ENCODE measurements at regions not wholly inside any gene's neighbourhood (a gene's known extent, or its start where the extent isn't known, plus 50 kb on each side); places are given as distances from the start of the nearest gene placed in this dataset.
A peak's percentile ranks its signal among the peaks of the same experiment; 100 is the strongest.
"Not testable (repeated sequence)": the region's sequence is repeated elsewhere in the genome, so short reads cannot be mapped to it uniquely, and the experiment has no call there.

DNA sequence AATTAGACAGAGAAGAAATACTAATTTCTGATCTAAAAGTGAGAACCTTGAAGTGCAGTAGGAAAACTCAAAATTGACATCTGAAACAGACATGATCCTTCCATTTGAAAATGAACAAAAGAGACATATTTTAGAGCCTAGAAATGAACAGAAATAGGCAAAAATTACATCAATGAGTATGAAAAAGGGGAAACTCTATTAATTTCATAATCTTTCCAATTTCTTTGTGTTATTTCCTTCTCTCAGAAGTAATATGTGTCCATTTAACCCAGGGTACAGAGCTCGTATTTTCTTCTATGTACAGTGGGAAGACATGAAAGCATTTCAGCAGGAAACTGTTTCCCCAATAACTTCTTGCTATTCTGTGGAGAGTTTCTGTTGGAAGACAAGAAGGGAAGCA, 263.1 kb downstream of the CGGBP1 start:
- Histone ChIP-seq H3K4me3 (ENCODE audit: low read depth in 1 of 2, low read length in 1 of 2) (no peak overlapping the region), H3K36me3 (no peaks in the 10 kb centered on the region), H3K4me1 (ENCODE audit: control insufficient read depth in 1 of 2, insufficient read depth in 1 of 2, low read depth in 1 of 2, low read length in 1 of 2) (peaks cover 19 to 38% of the 10 kb centered on the region in 2 experiments), H3K27ac (no peak overlapping the region), H3K9me3 (no peaks in the 10 kb centered on the region), H3K27me3 (peaks cover 48% of the 10 kb centered on the region)
- no peak for TF ChIP-seq CTCF (IDR thresholded peaks at IDR 0.05)

- no peak for TF ChIP-seq CTCF (IDR thresholded peaks at IDR 0.05)
- Histone ChIP-seq H3K27ac (no peak overlapping the region), H3K4me1 (ENCODE audit: control insufficient read depth in 1 of 2, insufficient read depth in 1 of 2, low read depth in 1 of 2, low read length in 1 of 2) (peaks cover 19 to 38% of the 10 kb centered on the region in 2 experiments), H3K4me3 (ENCODE audit: low read depth in 1 of 2, low read length in 1 of 2) (peak overlapping the region in 1 of 2 experiments; percentile 60), H3K27me3 (peaks cover 51% of the 10 kb centered on the region), H3K36me3 (no peaks in the 10 kb centered on the region), H3K9me3 (no peaks in the 10 kb centered on the region)
Observed at GRCh38 chr3:87793337-87793877, 265.4 kb downstream of the CGGBP1 start.

DNA sequence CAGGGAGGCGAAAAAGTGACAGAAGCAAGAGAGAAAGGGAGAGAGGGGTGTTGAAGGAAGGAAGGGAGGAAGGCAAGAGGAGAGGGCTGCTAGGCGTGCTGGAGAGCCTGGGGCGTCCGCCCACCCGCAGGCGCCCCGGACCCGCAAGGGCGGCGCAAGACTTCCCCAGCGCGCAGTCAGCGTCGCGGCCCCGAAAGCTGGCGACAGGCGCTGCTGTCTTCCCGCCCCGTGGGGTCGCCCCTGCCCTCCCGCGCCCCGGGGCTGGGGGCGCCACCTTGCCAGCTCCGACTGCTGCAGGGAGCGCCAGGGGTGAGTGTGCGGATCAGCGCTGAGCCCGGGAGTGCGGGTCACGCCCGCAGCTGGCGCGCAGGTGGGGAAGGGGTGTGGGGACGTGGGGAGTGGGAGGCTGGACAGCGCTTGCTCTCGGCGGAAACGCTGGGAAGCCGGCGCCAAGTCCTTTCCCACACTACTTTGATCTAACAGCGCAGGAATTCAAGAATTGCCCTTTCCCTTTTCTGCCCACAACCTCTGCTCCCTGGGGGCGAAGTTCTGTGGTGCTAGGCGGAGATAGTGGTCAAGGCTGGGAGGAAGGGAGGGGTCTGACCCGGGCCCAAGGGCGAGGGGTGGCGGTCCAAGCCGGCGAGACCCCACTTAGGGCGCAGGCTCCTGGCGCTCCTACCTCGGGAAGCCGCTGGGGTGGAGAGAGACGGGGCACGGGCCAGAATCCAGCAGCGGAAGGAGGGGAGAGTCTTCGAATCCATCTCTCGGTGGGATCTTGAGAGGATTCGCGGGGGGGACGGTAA, 266.1 kb downstream of the CGGBP1 start, which contains the start of gene HTR1F:
Gene HTR1F, plus strand, starts transcription at position 173 of the 803 bp plus-strand sequence.
- peak within 1 kb of the TSS in 1 of 2 experiments; percentile 60 for H3K4me3 ChIP-seq (ENCODE audit: low read depth in 1 of 2, low read length in 1 of 2)
- H3K36me3 ChIP-seq, result no peaks in the 10 kb centered on the region
- peaks cover 51% of the 10 kb centered on the region for H3K27me3 ChIP-seq
- TF ChIP-seq CTCF (IDR thresholded peaks at IDR 0.05), result no peak
- no peaks in the 10 kb centered on the region for H3K9me3 ChIP-seq
- no peak within 1 kb of the TSS for H3K27ac ChIP-seq
- peaks cover 19 to 38% of the 10 kb centered on the region in 2 experiments for H3K4me1 ChIP-seq (ENCODE audit: control insufficient read depth in 1 of 2, insufficient read depth in 1 of 2, low read depth in 1 of 2, low read length in 1 of 2)

DNA sequence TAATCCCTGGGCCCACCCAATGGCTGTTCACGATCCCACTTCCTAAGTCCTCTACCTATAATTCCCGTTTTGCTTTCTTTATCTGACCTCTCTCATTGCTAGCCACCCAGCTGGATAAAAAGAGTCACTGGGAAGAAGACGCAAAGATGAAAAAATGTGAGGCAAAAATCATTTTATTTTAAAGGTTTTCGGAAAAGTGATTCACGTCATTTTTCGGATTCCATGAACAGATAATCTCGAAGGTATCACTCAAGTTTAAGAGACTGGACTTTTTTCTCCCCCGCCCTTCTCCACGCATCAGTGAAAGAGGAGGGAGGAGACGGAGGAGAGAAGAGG, 266.6 kb downstream of the CGGBP1 start:
- peak overlapping the region in 1 of 2 experiments; percentile 60 for H3K4me3 ChIP-seq (ENCODE audit: low read depth in 1 of 2, low read length in 1 of 2)
- TF ChIP-seq CTCF (IDR thresholded peaks at IDR 0.05), result no peak
- peaks cover 19 to 38% of the 10 kb centered on the region in 2 experiments for H3K4me1 ChIP-seq (ENCODE audit: control insufficient read depth in 1 of 2, insufficient read depth in 1 of 2, low read depth in 1 of 2, low read length in 1 of 2)
- no peaks in the 10 kb centered on the region for H3K36me3 ChIP-seq
- no peak overlapping the region for H3K27ac ChIP-seq
- peaks cover 51% of the 10 kb centered on the region for H3K27me3 ChIP-seq
- H3K9me3 ChIP-seq, result no peaks in the 10 kb centered on the region

GRCh38 chr3:87791248-87792027, 267.4 kb downstream of the CGGBP1 start:
- Histone ChIP-seq H3K9me3 (no peaks in the 10 kb centered on the region), H3K27me3 (peaks cover 51% of the 10 kb centered on the region), H3K27ac (no peak overlapping the region), H3K4me1 (ENCODE audit: control insufficient read depth in 1 of 2, insufficient read depth in 1 of 2, low read depth in 1 of 2, low read length in 1 of 2) (peaks cover 19 to 32% of the 10 kb centered on the region in 2 experiments), H3K4me3 (ENCODE audit: low read depth in 1 of 2, low read length in 1 of 2) (no peak overlapping the region), H3K36me3 (no peaks in the 10 kb centered on the region)
- TF ChIP-seq CTCF (IDR thresholded peaks at IDR 0.05), result no peak

DNA sequence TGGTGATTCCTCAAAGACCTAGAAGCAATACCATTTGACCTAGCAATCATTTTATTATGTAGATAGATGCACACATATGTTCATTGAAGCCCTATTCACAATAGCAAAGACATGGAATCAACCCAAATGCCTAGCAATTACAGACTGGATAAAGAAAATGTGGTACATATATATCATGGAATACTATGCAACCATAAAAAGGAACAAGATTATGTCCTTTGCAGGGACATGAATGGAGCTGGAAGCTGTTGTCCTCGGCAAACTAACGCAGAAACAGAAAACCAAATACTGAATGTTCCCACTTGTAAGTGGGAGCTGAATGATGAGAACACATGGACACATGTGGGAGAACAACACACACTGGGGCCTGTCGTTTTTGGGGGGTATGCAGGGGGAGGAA, 269.8 kb downstream of the CGGBP1 start:
- Histone ChIP-seq H3K4me1 (ENCODE audit: control insufficient read depth in 1 of 2, insufficient read depth in 1 of 2, low read depth in 1 of 2, low read length in 1 of 2) (peaks cover 19 to 22% of the 10 kb centered on the region in 2 experiments), H3K27me3 (peaks cover 36% of the 10 kb centered on the region)
- H3K36me3 ChIP-seq; H3K27ac ChIP-seq; H3K4me3 ChIP-seq (ENCODE audit: low read depth in 1 of 2, low read length in 1 of 2); H3K9me3 ChIP-seq: not testable (repeated sequence)
